Upper lobe of left lung (tissue), 6 donors: ENCODE measurements at regions not wholly inside any gene's neighbourhood (a gene's known extent, or its start where the extent isn't known, plus 50 kb on each side); places are given as distances from the start of the nearest gene placed in this dataset.

Experiments
- ATAC-seq, 2 donors: fragments of 200-7000 bp; cut with Tn5 transposase; one replicate each; pipeline ENCODE4 v1.9.1; 2022; ENCODE audit warnings: mild to moderate bottlenecking in 2 of 2, moderate library complexity in 2 of 2; ENCODE audit not compliant: low FRiP score in 2 of 2
- DNase-seq, 2 donors: peaks; one replicate each; pipeline ENCODE4 v3.0.0-alpha.2; 2019 to 2020
- H3K27ac ChIP-seq, 4 donors: fragments of 200-600 bp; sonication (generic); one replicate each; pipeline ENCODE4 v1.5.1; 2016 to 2019
- H3K27me3 ChIP-seq, 4 donors: fragments of 200-600 bp; sonication (generic); one replicate each; pipeline ENCODE4 v1.5.1; 2017 to 2019
- H3K36me3 ChIP-seq, 4 donors: fragments of 200-600 bp; sonication (generic); one replicate each; pipeline ENCODE4 v1.5.1; 2016 to 2019
- H3K4me1 ChIP-seq, 4 donors: fragments of 200-600 bp; sonication (generic); one replicate each; pipeline ENCODE4 v1.5.1; 2018 to 2019
- H3K4me3 ChIP-seq, 4 donors: fragments of 200-600 bp; sonication (generic); one replicate each; pipeline ENCODE4 v1.5.1; 2017 to 2019; ENCODE audit warnings: mild to moderate bottlenecking in 2 of 4, moderate library complexity in 1 of 4
- H3K9me3 ChIP-seq, 4 donors: fragments of 200-600 bp; sonication (generic); one replicate each; pipeline ENCODE4 v1.5.1; 2018 to 2019
- EP300 ChIP-seq, 4 donors: sonication (generic); formaldehyde crosslinking; IDR thresholded peaks; one replicate each; pipeline ENCODE4 v1.5.1; 2017; ENCODE audit warnings: antibody characterized with exemption in 4 of 4, control low read depth in 2 of 4
- POLR2A ChIP-seq, 4 donors: fragments of 450-650 bp; IDR thresholded peaks; one replicate each; pipeline ENCODE4 v1.5.1; 2016 to 2017; ENCODE audit warnings: antibody characterized with exemption in 4 of 4, mild to moderate bottlenecking in 2 of 4
- POLR2AphosphoS5 ChIP-seq, 2 donors: sonication (generic); formaldehyde crosslinking; IDR thresholded peaks; one replicate each; pipeline ENCODE4 v1.5.1; 2017; ENCODE audit warnings: antibody characterized with exemption in 2 of 2
- WGBS, 2 donors: methylation state at CpG; one replicate each; pipeline ENCODE4 v1.1.5; 2017 to 2018; 5-methylcytosine and 5-hydroxymethylcytosine counted together
- TF ChIP-seq, protein P1 (sequence below), 6 experiments: fragments of 450-650 bp in 4 of 6; fragments of 200-600 bp in 2 of 6; sonication (generic) in 2 of 6; IDR thresholded peaks; one replicate each; pipeline ENCODE4 v1.5.1; 2016 to 2019; ENCODE audit warnings: antibody characterized with exemption in 6 of 6
- donor health status: DM: no; HTN: no; CAD: no; lungs with moderate emphysema.
- donor health status: DM: no; HTN: yes; CAD: no; lungs with severe emphysema.

- Histone ChIP-seq H3K27me3 (no peaks in the 10 kb centered on the region), H3K36me3 (no peaks in the 10 kb centered on the region), H3K27ac (no peak overlapping the region), H3K4me1 (no peaks in the 10 kb centered on the region), H3K9me3 (no peaks in the 10 kb centered on the region), H3K4me3 (no peak overlapping the region)
- 40 to 69% methylated on average over 2 of the region's 2 CpGs for WGBS, 2 donors
- TF ChIP-seq, protein P1, sequence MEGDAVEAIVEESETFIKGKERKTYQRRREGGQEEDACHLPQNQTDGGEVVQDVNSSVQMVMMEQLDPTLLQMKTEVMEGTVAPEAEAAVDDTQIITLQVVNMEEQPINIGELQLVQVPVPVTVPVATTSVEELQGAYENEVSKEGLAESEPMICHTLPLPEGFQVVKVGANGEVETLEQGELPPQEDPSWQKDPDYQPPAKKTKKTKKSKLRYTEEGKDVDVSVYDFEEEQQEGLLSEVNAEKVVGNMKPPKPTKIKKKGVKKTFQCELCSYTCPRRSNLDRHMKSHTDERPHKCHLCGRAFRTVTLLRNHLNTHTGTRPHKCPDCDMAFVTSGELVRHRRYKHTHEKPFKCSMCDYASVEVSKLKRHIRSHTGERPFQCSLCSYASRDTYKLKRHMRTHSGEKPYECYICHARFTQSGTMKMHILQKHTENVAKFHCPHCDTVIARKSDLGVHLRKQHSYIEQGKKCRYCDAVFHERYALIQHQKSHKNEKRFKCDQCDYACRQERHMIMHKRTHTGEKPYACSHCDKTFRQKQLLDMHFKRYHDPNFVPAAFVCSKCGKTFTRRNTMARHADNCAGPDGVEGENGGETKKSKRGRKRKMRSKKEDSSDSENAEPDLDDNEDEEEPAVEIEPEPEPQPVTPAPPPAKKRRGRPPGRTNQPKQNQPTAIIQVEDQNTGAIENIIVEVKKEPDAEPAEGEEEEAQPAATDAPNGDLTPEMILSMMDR (IDR thresholded peaks at IDR 0.05), result no peak
- TF ChIP-seq POLR2A (IDR thresholded peaks at IDR 0.05) (no peak), EP300 (IDR thresholded peaks at IDR 0.05) (no peak), POLR2AphosphoS5 (IDR thresholded peaks at IDR 0.05) (no peak)
- ATAC-seq (no peak), DNase-seq (no peak)
These were observed 582.4 kb upstream of the C9orf72 start for GRCh38 chr9:28155671-28156070.

DNA sequence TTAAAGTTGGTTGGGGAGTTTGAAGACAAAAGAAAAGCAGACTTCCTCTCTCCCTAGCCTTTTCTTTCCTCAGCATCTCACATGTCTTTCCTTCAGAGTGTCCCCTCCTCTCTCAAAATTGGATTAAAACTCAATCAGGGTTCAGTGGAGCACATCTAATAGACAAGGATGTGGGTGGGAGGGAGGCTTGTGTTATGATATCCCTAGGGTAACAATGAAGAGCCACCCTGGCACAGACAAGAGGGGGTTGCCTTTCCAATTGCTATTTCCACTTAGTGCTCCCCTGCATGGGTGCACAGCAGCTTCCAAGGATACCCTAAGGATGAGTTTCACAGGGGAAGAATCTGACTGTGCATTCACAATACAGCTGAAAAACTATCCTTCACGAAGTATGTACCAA is 585.2 kb upstream of the C9orf72 start:
- TF ChIP-seq POLR2AphosphoS5 (IDR thresholded peaks at IDR 0.05), result no peak
- TF ChIP-seq POLR2A (IDR thresholded peaks at IDR 0.05), result no peak
- TF ChIP-seq EP300 (IDR thresholded peaks at IDR 0.05), result no peak
- TF ChIP-seq, protein P1 (IDR thresholded peaks at IDR 0.05), result no peak
- H3K27me3 ChIP-seq, result no peaks in the 10 kb centered on the region
- no peaks in the 10 kb centered on the region for H3K36me3 ChIP-seq
- H3K9me3 ChIP-seq, result no peaks in the 10 kb centered on the region
- DNase-seq, result no peak
- H3K4me3 ChIP-seq, result no peak overlapping the region
- no peaks in the 10 kb centered on the region for H3K4me1 ChIP-seq
- WGBS, 2 donors, result 44 to 66% methylated on average over 1 of the region's 1 CpG
- H3K27ac ChIP-seq, result no peak overlapping the region
- no peak for ATAC-seq

- no peaks in the 10 kb centered on the region for H3K36me3 ChIP-seq
- no peaks in the 10 kb centered on the region for H3K4me1 ChIP-seq
- no peak for DNase-seq
- ATAC-seq, result no peak
- H3K27ac ChIP-seq, result no peak overlapping the region
- TF ChIP-seq, protein P1 (IDR thresholded peaks at IDR 0.05), result no peak
- TF ChIP-seq POLR2AphosphoS5 (IDR thresholded peaks at IDR 0.05), result no peak
- TF ChIP-seq EP300 (IDR thresholded peaks at IDR 0.05), result no peak
- TF ChIP-seq POLR2A (IDR thresholded peaks at IDR 0.05), result no peak
- H3K27me3 ChIP-seq, result no peaks in the 10 kb centered on the region
- no peak overlapping the region for H3K4me3 ChIP-seq
- H3K9me3 ChIP-seq, result no peaks in the 10 kb centered on the region
- 76 to 77% methylated on average over 3 of the region's 3 CpGs for WGBS, 2 donors
These were observed 590.3 kb upstream of the C9orf72 start for GRCh38 chr9:28163619-28164018.

GRCh38 chr9:28166179-28166578 is 592.9 kb upstream of the C9orf72 start:
- ATAC-seq (no peak), DNase-seq (no peak)
- H3K4me3 ChIP-seq, result no peak overlapping the region
- H3K36me3 ChIP-seq, result no peaks in the 10 kb centered on the region
- no peaks in the 10 kb centered on the region for H3K9me3 ChIP-seq
- H3K27me3 ChIP-seq, result no peaks in the 10 kb centered on the region
- H3K4me1 ChIP-seq, result no peaks in the 10 kb centered on the region
- WGBS, 2 donors, result 86 to 88% methylated on average over 2 of the region's 2 CpGs
- TF ChIP-seq POLR2A (IDR thresholded peaks at IDR 0.05) (no peak), POLR2AphosphoS5 (IDR thresholded peaks at IDR 0.05) (no peak), EP300 (IDR thresholded peaks at IDR 0.05) (no peak)
- TF ChIP-seq, protein P1 (IDR thresholded peaks at IDR 0.05), result no peak
- H3K27ac ChIP-seq, result no peak overlapping the region

- Histone ChIP-seq H3K36me3 (no peaks in the 10 kb centered on the region), H3K9me3 (no peaks in the 10 kb centered on the region), H3K27ac (no peak overlapping the region), H3K4me3 (no peak overlapping the region), H3K4me1 (no peaks in the 10 kb centered on the region), H3K27me3 (no peaks in the 10 kb centered on the region)
- TF ChIP-seq, protein P1 (IDR thresholded peaks at IDR 0.05), result no peak
- TF ChIP-seq POLR2AphosphoS5 (IDR thresholded peaks at IDR 0.05), result no peak
- no peak for TF ChIP-seq POLR2A (IDR thresholded peaks at IDR 0.05)
- TF ChIP-seq EP300 (IDR thresholded peaks at IDR 0.05), result no peak
- no peak for DNase-seq
- no peak for ATAC-seq
- WGBS, 2 donors, result 81 to 93% methylated on average over 2 of the region's 2 CpGs
These were observed 603.9 kb upstream of the C9orf72 start for GRCh38 chr9:28177142-28177541.
